Colonic mucosa (tissue), 4 donors: ENCODE measurements at regions not wholly inside any gene's neighbourhood (a gene's known extent, or its start where the extent isn't known, plus 50 kb on each side); places are given as distances from the start of the nearest gene placed in this dataset.

ENCODE experiments used
- DNase-seq: peaks from one replicate; pipeline ENCODE4 v3.0.0-alpha.2; 2020
- H3K27ac ChIP-seq: fragments of 200-600 bp; one replicate; pipeline ENCODE4 v1.8.0; 2021
- H3K27me3 ChIP-seq: fragments of 200-600 bp; one replicate; pipeline ENCODE4 v1.8.0; 2021
- H3K36me3 ChIP-seq: fragments of 200-600 bp; one replicate; pipeline ENCODE4 v1.8.0; 2021
- H3K4me1 ChIP-seq: fragments of 200-600 bp; one replicate; pipeline ENCODE4 v1.8.0; 2021; ENCODE audit warnings: mild to moderate bottlenecking
- H3K4me3 ChIP-seq: fragments of 200-600 bp; one replicate; pipeline ENCODE4 v1.8.0; 2021
- H3K9ac ChIP-seq, 2 donors: one replicate each; pipeline ENCODE4 v1.7.0; 2013; ENCODE audit warnings: control low read depth in 2 of 2, low read depth in 2 of 2, low read length in 2 of 2
- H3K9me3 ChIP-seq: fragments of 200-600 bp; one replicate; pipeline ENCODE4 v1.8.0; 2021
- CTCF ChIP-seq: fragments of 200-600 bp; IDR thresholded peaks from one replicate; pipeline ENCODE4 v1.8.0; 2022; ENCODE audit warnings: antibody characterized with exemption, mild to moderate bottlenecking
- intact Hi-C: fragments of 100-400 bp; cut with DNase I; formaldehyde crosslinking; loops from one replicate; pipeline ENCODE4 v1.14.1; 2022
- donor health status: healthy.
- donor health status: DM: no; HTN: no; CAD: no.
- donor health status: DM: no; HTN: no; CAD: no.

- no peak for TF ChIP-seq CTCF
- Histone ChIP-seq H3K36me3 (no peaks in the 10 kb centered on the region), H3K9ac (no peak overlapping the region), H3K27ac (no peak overlapping the region), H3K27me3 (no peaks in the 10 kb centered on the region), H3K9me3 (no peaks in the 10 kb centered on the region), H3K4me1 (no peaks in the 10 kb centered on the region), H3K4me3 (no peak overlapping the region)
- intact Hi-C loops, result no loop called here
- no peak for DNase-seq
Observed at GRCh38 chr6:139990026-139990686, 615.7 kb upstream of the CITED2 start.

GRCh38 chr6:139988685-139989084 lies 614.2 kb upstream of the CITED2 start:
- H3K36me3 ChIP-seq, result no peaks in the 10 kb centered on the region
- no peak overlapping the region for H3K9ac ChIP-seq
- no peaks in the 10 kb centered on the region for H3K27me3 ChIP-seq
- DNase-seq, result no peak
- no peaks in the 10 kb centered on the region for H3K4me1 ChIP-seq
- TF ChIP-seq CTCF, result no peak
- intact Hi-C loops, result no loop called here
- no peak overlapping the region for H3K27ac ChIP-seq
- no peak overlapping the region for H3K4me3 ChIP-seq
- no peaks in the 10 kb centered on the region for H3K9me3 ChIP-seq

- no peak overlapping the region for H3K9ac ChIP-seq
- H3K27ac ChIP-seq, result no peak overlapping the region
- intact Hi-C loops, result no loop called here
- DNase-seq, result no peak
- no peaks in the 10 kb centered on the region for H3K27me3 ChIP-seq
- H3K9me3 ChIP-seq, result no peaks in the 10 kb centered on the region
- H3K36me3 ChIP-seq, result no peaks in the 10 kb centered on the region
- TF ChIP-seq CTCF, result no peak
- no peaks in the 10 kb centered on the region for H3K4me1 ChIP-seq
- no peak overlapping the region for H3K4me3 ChIP-seq
Observed at GRCh38 chr6:139987091-139987490, 612.6 kb upstream of the CITED2 start.

GRCh38 chr6:139985236-139985815 lies 610.9 kb upstream of the CITED2 start:
- H3K27ac ChIP-seq, result no peak overlapping the region
- no peak overlapping the region for H3K9ac ChIP-seq
- no peaks in the 10 kb centered on the region for H3K9me3 ChIP-seq
- no peaks in the 10 kb centered on the region for H3K4me1 ChIP-seq
- no peak overlapping the region for H3K4me3 ChIP-seq
- intact Hi-C loops, result no loop called here
- no peaks in the 10 kb centered on the region for H3K27me3 ChIP-seq
- no peaks in the 10 kb centered on the region for H3K36me3 ChIP-seq
- DNase-seq, result no peak
- no peak for TF ChIP-seq CTCF

- no peaks in the 10 kb centered on the region for H3K36me3 ChIP-seq
- intact Hi-C loops, result no loop called here
- no peaks in the 10 kb centered on the region for H3K27me3 ChIP-seq
- no peak overlapping the region for H3K9ac ChIP-seq
- no peak for TF ChIP-seq CTCF
- H3K9me3 ChIP-seq, result no peaks in the 10 kb centered on the region
- H3K4me1 ChIP-seq, result no peaks in the 10 kb centered on the region
- H3K27ac ChIP-seq, result no peak overlapping the region
- DNase-seq, result no peak
- H3K4me3 ChIP-seq, result no peak overlapping the region
Observed at GRCh38 chr6:139984317-139984716, 609.9 kb upstream of the CITED2 start.
